ENCODE measurements at regions not wholly inside any gene's neighbourhood (a gene's known extent, or its start where the extent isn't known, plus 50 kb on each side); places are given as distances from the start of the nearest gene placed in this dataset.

- Histone ChIP-seq H3K79me2 (ENCODE audit: control insufficient read depth, insufficient read depth, low read length, unreplicated experiment) (no peaks in the 10 kb centered on the region), H3K4me3 (ENCODE audit: low read depth, low read length) (no peak overlapping the region), H2AFZ (ENCODE audit: low read length, unreplicated experiment) (no peak overlapping the region), H3K4me1 (ENCODE audit: control insufficient read depth, insufficient read depth, low read length, unreplicated experiment) (no peaks in the 10 kb centered on the region), H3K36me3 (ENCODE audit: insufficient read depth, low read length) (no peaks in the 10 kb centered on the region), H3K27ac (ENCODE audit: low read depth, low read length) (no peak overlapping the region), H3K27me3 (ENCODE audit: insufficient read depth, low read length) (no peaks in the 10 kb centered on the region)
Measured at GRCh38 chr3:55244247-55244646, 242.9 kb downstream of the WNT5A start.

- H3K27me3 ChIP-seq (ENCODE audit: insufficient read depth, low read length), result no peaks in the 10 kb centered on the region
- no peak overlapping the region for H3K4me3 ChIP-seq (ENCODE audit: low read depth, low read length)
- no peak overlapping the region for H3K27ac ChIP-seq (ENCODE audit: low read depth, low read length)
- H2AFZ ChIP-seq (ENCODE audit: low read length, unreplicated experiment), result no peak overlapping the region
- H3K4me1 ChIP-seq (ENCODE audit: control insufficient read depth, insufficient read depth, low read length, unreplicated experiment), result no peaks in the 10 kb centered on the region
- no peaks in the 10 kb centered on the region for H3K36me3 ChIP-seq (ENCODE audit: insufficient read depth, low read length)
- no peaks in the 10 kb centered on the region for H3K79me2 ChIP-seq (ENCODE audit: control insufficient read depth, insufficient read depth, low read length, unreplicated experiment)
Measured at GRCh38 chr3:55243678-55244077, 243.4 kb downstream of the WNT5A start.

- no peaks in the 10 kb centered on the region for H3K4me1 ChIP-seq (ENCODE audit: control insufficient read depth, insufficient read depth, low read length, unreplicated experiment)
- H3K27me3 ChIP-seq (ENCODE audit: insufficient read depth, low read length), result no peaks in the 10 kb centered on the region
- no peak overlapping the region for H3K4me3 ChIP-seq (ENCODE audit: low read depth, low read length)
- no peaks in the 10 kb centered on the region for H3K36me3 ChIP-seq (ENCODE audit: insufficient read depth, low read length)
- no peak overlapping the region for H2AFZ ChIP-seq (ENCODE audit: low read length, unreplicated experiment)
- no peaks in the 10 kb centered on the region for H3K79me2 ChIP-seq (ENCODE audit: control insufficient read depth, insufficient read depth, low read length, unreplicated experiment)
- H3K27ac ChIP-seq (ENCODE audit: low read depth, low read length), result no peak overlapping the region
Measured at GRCh38 chr3:55242921-55243320, 244.2 kb downstream of the WNT5A start.

- no peaks in the 10 kb centered on the region for H3K36me3 ChIP-seq (ENCODE audit: insufficient read depth, low read length)
- no peak overlapping the region for H2AFZ ChIP-seq (ENCODE audit: low read length, unreplicated experiment)
- no peak overlapping the region for H3K27ac ChIP-seq (ENCODE audit: low read depth, low read length)
- H3K79me2 ChIP-seq (ENCODE audit: control insufficient read depth, insufficient read depth, low read length, unreplicated experiment), result no peaks in the 10 kb centered on the region
- H3K4me3 ChIP-seq (ENCODE audit: low read depth, low read length), result no peak overlapping the region
- no peaks in the 10 kb centered on the region for H3K4me1 ChIP-seq (ENCODE audit: control insufficient read depth, insufficient read depth, low read length, unreplicated experiment)
- H3K27me3 ChIP-seq (ENCODE audit: insufficient read depth, low read length), result no peaks in the 10 kb centered on the region
Measured at GRCh38 chr3:55241098-55241497, 246.0 kb downstream of the WNT5A start.

DNA sequence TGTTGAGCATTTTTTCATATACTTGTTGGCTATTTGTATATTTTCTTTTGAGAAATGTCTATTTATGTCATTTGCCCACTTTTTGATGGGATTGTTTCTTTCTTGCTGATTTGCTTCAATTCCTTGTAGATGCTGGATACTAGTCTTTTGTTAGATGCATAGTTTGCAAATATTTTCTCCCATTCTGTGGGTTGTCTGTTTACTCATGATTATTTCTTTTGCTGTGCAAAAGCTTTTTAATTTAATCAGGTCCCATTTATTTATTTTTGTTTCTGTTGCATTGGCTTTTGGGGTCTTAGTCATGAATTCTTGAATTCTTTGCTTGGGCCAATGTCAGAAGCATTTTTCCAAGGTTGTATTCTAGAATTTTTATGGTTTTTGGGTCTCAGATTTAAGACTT, 251.7 kb downstream of the WNT5A start:
- H3K36me3 ChIP-seq (ENCODE audit: insufficient read depth, low read length), result no peaks in the 10 kb centered on the region
- H3K4me3 ChIP-seq (ENCODE audit: low read depth, low read length), result no peak overlapping the region
- no peak overlapping the region for H2AFZ ChIP-seq (ENCODE audit: low read length, unreplicated experiment)
- H3K27ac ChIP-seq (ENCODE audit: low read depth, low read length), result no peak overlapping the region
- no peaks in the 10 kb centered on the region for H3K27me3 ChIP-seq (ENCODE audit: insufficient read depth, low read length)
- no peaks in the 10 kb centered on the region for H3K4me1 ChIP-seq (ENCODE audit: control insufficient read depth, insufficient read depth, low read length, unreplicated experiment)
- H3K79me2 ChIP-seq (ENCODE audit: control insufficient read depth, insufficient read depth, low read length, unreplicated experiment), result no peaks in the 10 kb centered on the region

- no peaks in the 10 kb centered on the region for H3K4me1 ChIP-seq (ENCODE audit: control insufficient read depth, insufficient read depth, low read length, unreplicated experiment)
- H2AFZ ChIP-seq (ENCODE audit: low read length, unreplicated experiment), result no peak overlapping the region
- no peaks in the 10 kb centered on the region for H3K79me2 ChIP-seq (ENCODE audit: control insufficient read depth, insufficient read depth, low read length, unreplicated experiment)
Measured at GRCh38 chr3:55226696-55227095, 260.4 kb downstream of the WNT5A start.

DNA sequence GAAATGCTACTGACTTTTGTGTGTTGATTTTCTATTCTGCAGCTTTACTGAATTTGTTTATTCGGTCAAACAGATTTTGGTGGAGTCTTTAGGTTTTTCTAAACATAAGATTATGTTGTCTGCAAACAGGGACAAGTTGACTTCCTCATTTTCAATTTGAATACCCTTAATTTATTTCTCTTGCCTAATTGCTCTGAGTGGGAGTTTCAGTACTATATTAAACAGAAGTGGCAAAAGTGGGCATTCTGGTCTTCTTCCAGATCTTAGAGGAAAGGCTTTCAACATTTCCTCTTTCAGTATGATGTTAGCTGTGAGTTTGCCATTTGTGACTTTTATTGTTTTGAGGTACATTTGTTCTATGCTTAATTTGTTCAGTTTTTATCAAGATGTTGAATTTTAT, 268.5 kb downstream of the WNT5A start:
- no peaks in the 10 kb centered on the region for H3K27me3 ChIP-seq (ENCODE audit: insufficient read depth, low read length)
- H3K4me3 ChIP-seq (ENCODE audit: low read depth, low read length), result no peak overlapping the region
- H2AFZ ChIP-seq (ENCODE audit: low read length, unreplicated experiment), result no peak overlapping the region
- H3K79me2 ChIP-seq (ENCODE audit: control insufficient read depth, insufficient read depth, low read length, unreplicated experiment), result no peaks in the 10 kb centered on the region
- no peaks in the 10 kb centered on the region for H3K36me3 ChIP-seq (ENCODE audit: insufficient read depth, low read length)
- H3K27ac ChIP-seq (ENCODE audit: low read depth, low read length), result no peak overlapping the region
- no peaks in the 10 kb centered on the region for H3K4me1 ChIP-seq (ENCODE audit: control insufficient read depth, insufficient read depth, low read length, unreplicated experiment)

More at GRCh38 chr3:55226696-55227095, 260.4 kb downstream of the WNT5A start:
- no peaks in the 10 kb centered on the region for H3K27me3 ChIP-seq (ENCODE audit: insufficient read depth, low read length)
- no peaks in the 10 kb centered on the region for H3K36me3 ChIP-seq (ENCODE audit: insufficient read depth, low read length)
- H3K4me3 ChIP-seq (ENCODE audit: low read depth, low read length), result no peak overlapping the region
- no peak overlapping the region for H3K27ac ChIP-seq (ENCODE audit: low read depth, low read length)

- no peak overlapping the region for H3K4me3 ChIP-seq (ENCODE audit: low read depth, low read length)
- H3K36me3 ChIP-seq (ENCODE audit: insufficient read depth, low read length), result no peaks in the 10 kb centered on the region
- peaks cover 17% of the 10 kb centered on the region for H3K4me1 ChIP-seq (ENCODE audit: control insufficient read depth, insufficient read depth, low read length, unreplicated experiment)
Measured at GRCh38 chr3:55207744-55208143, 279.4 kb downstream of the WNT5A start.

DNA sequence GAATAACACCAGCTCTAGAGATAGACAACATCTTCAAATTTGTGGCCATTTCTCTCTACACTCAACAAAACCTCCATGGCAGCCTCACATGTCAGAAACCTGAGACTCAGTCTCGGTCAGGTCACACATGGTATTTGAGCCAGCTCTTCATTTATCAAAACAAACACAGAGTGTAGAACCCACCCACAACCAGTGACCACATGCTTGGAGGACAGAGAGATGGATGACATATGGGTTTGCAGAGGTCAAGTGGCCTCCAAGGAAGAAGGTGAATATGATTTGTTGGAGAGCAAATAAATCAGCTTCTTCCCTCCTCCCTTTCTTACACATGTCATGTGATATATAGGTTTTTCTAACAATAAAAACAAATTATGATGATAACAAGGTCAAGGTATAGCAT, 278.1 kb upstream of the LRTM1 start:
- Histone ChIP-seq H3K79me2 (ENCODE audit: control insufficient read depth, insufficient read depth, low read length, unreplicated experiment) (no peaks in the 10 kb centered on the region), H3K4me3 (ENCODE audit: low read depth, low read length) (no peak overlapping the region), H3K27ac (ENCODE audit: low read depth, low read length) (no peak overlapping the region), H2AFZ (ENCODE audit: low read length, unreplicated experiment) (no peak overlapping the region), H3K4me1 (ENCODE audit: control insufficient read depth, insufficient read depth, low read length, unreplicated experiment) (peaks cover 27% of the 10 kb centered on the region), H3K27me3 (ENCODE audit: insufficient read depth, low read length) (no peaks in the 10 kb centered on the region), H3K36me3 (ENCODE audit: insufficient read depth, low read length) (no peaks in the 10 kb centered on the region)

More at GRCh38 chr3:55207744-55208143, 279.4 kb downstream of the WNT5A start:
- no peaks in the 10 kb centered on the region for H3K27me3 ChIP-seq (ENCODE audit: insufficient read depth, low read length)
- H2AFZ ChIP-seq (ENCODE audit: low read length, unreplicated experiment), result no peak overlapping the region
- H3K79me2 ChIP-seq (ENCODE audit: control insufficient read depth, insufficient read depth, low read length, unreplicated experiment), result no peaks in the 10 kb centered on the region
- H3K27ac ChIP-seq (ENCODE audit: low read depth, low read length), result no peak overlapping the region

DNA sequence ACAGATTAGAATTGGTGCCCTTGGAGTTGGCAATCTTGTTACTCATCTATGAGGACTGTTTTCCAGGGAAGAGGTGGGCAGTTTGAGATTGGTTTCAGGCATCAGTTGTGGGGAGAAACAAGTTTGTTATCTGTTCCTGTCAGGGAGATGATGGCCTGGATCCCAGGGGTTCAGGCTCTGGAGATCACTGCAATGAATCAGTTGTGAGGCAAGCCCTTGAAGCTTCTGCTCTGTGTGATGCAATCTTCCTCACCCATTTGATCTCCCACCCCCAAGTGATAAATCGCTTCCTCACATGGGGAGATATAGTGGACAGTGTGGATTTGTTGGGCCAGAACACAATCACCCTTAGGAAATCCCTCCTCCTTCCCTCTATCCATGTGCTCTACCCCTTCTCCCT, 276.6 kb upstream of the LRTM1 start:
- H3K36me3 ChIP-seq (ENCODE audit: insufficient read depth, low read length), result no peaks in the 10 kb centered on the region
- peaks cover 27% of the 10 kb centered on the region for H3K4me1 ChIP-seq (ENCODE audit: control insufficient read depth, insufficient read depth, low read length, unreplicated experiment)
- H3K27ac ChIP-seq (ENCODE audit: low read depth, low read length), result peak overlapping the region; percentile 47
- no peaks in the 10 kb centered on the region for H3K27me3 ChIP-seq (ENCODE audit: insufficient read depth, low read length)
- H3K4me3 ChIP-seq (ENCODE audit: low read depth, low read length), result no peak overlapping the region
- H3K79me2 ChIP-seq (ENCODE audit: control insufficient read depth, insufficient read depth, low read length, unreplicated experiment), result no peaks in the 10 kb centered on the region
- H2AFZ ChIP-seq (ENCODE audit: low read length, unreplicated experiment), result no peak overlapping the region

DNA sequence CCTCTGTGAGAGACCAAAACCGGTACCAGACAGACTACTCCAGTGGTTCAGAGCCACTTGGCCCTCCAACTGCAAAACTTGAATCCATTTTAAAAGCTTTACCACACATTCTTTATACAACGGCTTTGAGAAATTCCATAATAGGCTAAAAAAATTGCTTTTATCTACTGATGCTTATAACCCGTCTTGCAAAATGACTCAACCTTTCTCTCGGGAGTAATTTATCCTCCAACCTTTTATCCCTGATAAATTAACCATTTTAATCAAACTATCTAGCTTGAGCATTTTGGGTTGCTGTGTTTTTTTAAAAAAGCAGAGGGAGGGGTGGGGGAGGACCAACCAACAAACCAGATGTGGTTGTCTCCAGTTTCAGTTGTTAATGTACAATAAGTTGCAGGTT, 275.7 kb upstream of the LRTM1 start:
- Histone ChIP-seq H3K27ac (ENCODE audit: low read depth, low read length) (peak overlapping the region; percentile 47), H3K4me3 (ENCODE audit: low read depth, low read length) (no peak overlapping the region), H2AFZ (ENCODE audit: low read length, unreplicated experiment) (no peak overlapping the region), H3K36me3 (ENCODE audit: insufficient read depth, low read length) (no peaks in the 10 kb centered on the region), H3K79me2 (ENCODE audit: control insufficient read depth, insufficient read depth, low read length, unreplicated experiment) (no peaks in the 10 kb centered on the region), H3K4me1 (ENCODE audit: control insufficient read depth, insufficient read depth, low read length, unreplicated experiment) (peaks cover 27% of the 10 kb centered on the region), H3K27me3 (ENCODE audit: insufficient read depth, low read length) (no peaks in the 10 kb centered on the region)
